ENCODE measurements at regions not wholly inside any gene's neighbourhood (a gene's known extent, or its start where the extent isn't known, plus 50 kb on each side); places are given as distances from the start of the nearest gene placed in this dataset.

- Histone ChIP-seq H3K36me3 (ENCODE audit: low read length) (no peaks in the 10 kb centered on the region), H3K9me3 (ENCODE audit: insufficient read depth, low read length) (no peaks in the 10 kb centered on the region), H3K4me3 (ENCODE audit: insufficient read depth, low read length, poor library complexity, severe bottlenecking) (no peak overlapping the region), H3K9ac (ENCODE audit: low read length) (no peak overlapping the region), H3K27me3 (ENCODE audit: low read length) (no peaks in the 10 kb centered on the region), H3K9me2 (replicated peaks; ENCODE audit: insufficient read depth, low read length) (no peaks in the 10 kb centered on the region), H3F3A (ENCODE audit: insufficient read depth) (no peaks in the 10 kb centered on the region), H3K79me2 (ENCODE audit: insufficient read depth, low read length) (no peaks in the 10 kb centered on the region), H3K27ac (ENCODE audit: low read depth, low read length) (no peak overlapping the region), H2AFZ (ENCODE audit: low read depth, low read length, severe bottlenecking) (no peak overlapping the region), H3K4me2 (ENCODE audit: low read depth, low read length, poor library complexity, severe bottlenecking) (no peak overlapping the region), H4K20me1 (ENCODE audit: low read depth, low read length) (no peaks in the 10 kb centered on the region)
- TF ChIP-seq EZH2phosphoT487 (conservative IDR thresholded peaks at IDR 0.05; ENCODE audit: low read length) = no peak
- no peak for TF ChIP-seq CTCF (IDR thresholded peaks at IDR 0.05; ENCODE audit: insufficient read depth, low read length, poor library complexity, severe bottlenecking)
Measured at GRCh38 chr9:95760791-95761190, 114.7 kb upstream of the ERCC6L2 start.

DNA sequence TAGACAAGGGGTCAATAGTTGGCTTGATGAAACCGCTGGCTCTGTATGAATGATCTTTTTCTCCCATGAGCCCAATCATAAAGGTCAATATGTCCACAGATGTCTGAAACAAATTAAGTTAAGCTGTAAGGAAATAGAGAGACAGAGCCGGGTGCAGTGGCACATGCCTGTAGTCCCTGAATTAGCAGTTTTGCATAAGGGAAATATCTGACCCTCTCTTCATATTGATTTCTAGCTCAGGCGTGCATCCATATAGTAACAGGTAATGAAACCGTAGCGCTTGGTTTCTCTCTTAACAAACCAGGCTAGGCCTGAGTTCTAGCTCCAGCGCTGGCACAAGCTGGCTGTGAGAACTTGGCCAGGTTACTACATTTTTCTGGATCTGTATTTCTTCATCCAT lies 118.1 kb upstream of the ERCC6L2 start:
- Histone ChIP-seq H3K36me3 (ENCODE audit: low read length) (no peaks in the 10 kb centered on the region), H3K27ac (ENCODE audit: low read depth, low read length) (no peak overlapping the region), H3K27me3 (ENCODE audit: low read length) (no peaks in the 10 kb centered on the region), H3K9me2 (replicated peaks; ENCODE audit: insufficient read depth, low read length) (no peaks in the 10 kb centered on the region), H3K9me3 (ENCODE audit: insufficient read depth, low read length) (no peaks in the 10 kb centered on the region), H2AFZ (ENCODE audit: low read depth, low read length, severe bottlenecking) (no peak overlapping the region), H4K20me1 (ENCODE audit: low read depth, low read length) (no peaks in the 10 kb centered on the region), H3K9ac (ENCODE audit: low read length) (no peak overlapping the region), H3F3A (ENCODE audit: insufficient read depth) (no peaks in the 10 kb centered on the region), H3K4me2 (ENCODE audit: low read depth, low read length, poor library complexity, severe bottlenecking) (no peak overlapping the region), H3K4me3 (ENCODE audit: insufficient read depth, low read length, poor library complexity, severe bottlenecking) (no peak overlapping the region), H3K79me2 (ENCODE audit: insufficient read depth, low read length) (no peaks in the 10 kb centered on the region)
- TF ChIP-seq EZH2phosphoT487 (conservative IDR thresholded peaks at IDR 0.05; ENCODE audit: low read length) (no peak), CTCF (IDR thresholded peaks at IDR 0.05; ENCODE audit: insufficient read depth, low read length, poor library complexity, severe bottlenecking) (no peak)

DNA sequence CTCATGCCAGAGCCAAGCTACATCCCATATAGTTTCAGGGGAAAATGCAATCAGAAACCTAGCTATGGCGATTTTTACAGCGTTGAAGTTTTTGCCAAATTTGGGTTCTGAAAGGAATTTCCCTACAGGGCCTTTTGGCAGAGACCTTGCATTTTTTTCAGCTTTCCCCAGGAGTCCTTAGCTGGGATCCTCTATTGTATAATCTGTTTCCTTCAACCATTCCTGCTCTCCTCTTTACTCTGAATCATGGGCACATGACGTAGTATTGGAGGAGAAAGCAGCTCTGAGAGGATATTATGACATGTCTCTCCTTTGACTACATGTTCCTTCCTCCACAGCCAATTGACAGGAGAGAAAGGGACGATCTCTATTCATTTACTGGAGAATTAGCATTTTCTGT lies 118.5 kb upstream of the ERCC6L2 start:
- H3K9me2 ChIP-seq (replicated peaks; ENCODE audit: insufficient read depth, low read length) = no peaks in the 10 kb centered on the region
- H3K9ac ChIP-seq (ENCODE audit: low read length) = no peak overlapping the region
- H3K27me3 ChIP-seq (ENCODE audit: low read length) = no peaks in the 10 kb centered on the region
- H4K20me1 ChIP-seq (ENCODE audit: low read depth, low read length) = no peaks in the 10 kb centered on the region
- no peaks in the 10 kb centered on the region for H3K79me2 ChIP-seq (ENCODE audit: insufficient read depth, low read length)
- H2AFZ ChIP-seq (ENCODE audit: low read depth, low read length, severe bottlenecking) = no peak overlapping the region
- no peaks in the 10 kb centered on the region for H3F3A ChIP-seq (ENCODE audit: insufficient read depth)
- no peak overlapping the region for H3K4me3 ChIP-seq (ENCODE audit: insufficient read depth, low read length, poor library complexity, severe bottlenecking)
- no peak overlapping the region for H3K27ac ChIP-seq (ENCODE audit: low read depth, low read length)
- no peak overlapping the region for H3K4me2 ChIP-seq (ENCODE audit: low read depth, low read length, poor library complexity, severe bottlenecking)
- TF ChIP-seq EZH2phosphoT487 (conservative IDR thresholded peaks at IDR 0.05; ENCODE audit: low read length) = no peak
- TF ChIP-seq CTCF (IDR thresholded peaks at IDR 0.05; ENCODE audit: insufficient read depth, low read length, poor library complexity, severe bottlenecking) = no peak
- H3K36me3 ChIP-seq (ENCODE audit: low read length) = no peaks in the 10 kb centered on the region
- H3K9me3 ChIP-seq (ENCODE audit: insufficient read depth, low read length) = no peaks in the 10 kb centered on the region

GRCh38 chr9:95756101-95756500 lies 119.4 kb upstream of the ERCC6L2 start:
- H3K4me3 ChIP-seq (ENCODE audit: insufficient read depth, low read length, poor library complexity, severe bottlenecking) = no peak overlapping the region
- H3K79me2 ChIP-seq (ENCODE audit: insufficient read depth, low read length) = no peaks in the 10 kb centered on the region
- no peaks in the 10 kb centered on the region for H3K36me3 ChIP-seq (ENCODE audit: low read length)
- no peak for TF ChIP-seq EZH2phosphoT487 (conservative IDR thresholded peaks at IDR 0.05; ENCODE audit: low read length)
- H2AFZ ChIP-seq (ENCODE audit: low read depth, low read length, severe bottlenecking) = no peak overlapping the region
- H3K9me3 ChIP-seq (ENCODE audit: insufficient read depth, low read length) = no peaks in the 10 kb centered on the region
- H3K4me2 ChIP-seq (ENCODE audit: low read depth, low read length, poor library complexity, severe bottlenecking) = no peak overlapping the region
- no peak overlapping the region for H3K27ac ChIP-seq (ENCODE audit: low read depth, low read length)
- H3K27me3 ChIP-seq (ENCODE audit: low read length) = no peaks in the 10 kb centered on the region
- H4K20me1 ChIP-seq (ENCODE audit: low read depth, low read length) = no peaks in the 10 kb centered on the region
- H3F3A ChIP-seq (ENCODE audit: insufficient read depth) = no peaks in the 10 kb centered on the region
- H3K9me2 ChIP-seq (replicated peaks; ENCODE audit: insufficient read depth, low read length) = no peaks in the 10 kb centered on the region
- H3K9ac ChIP-seq (ENCODE audit: low read length) = no peak overlapping the region

Data from SU-DHL-6 (cell line).